GM21423 (cell line): ENCODE measurements at regions not wholly inside any gene's neighbourhood (a gene's known extent, or its start where the extent isn't known, plus 50 kb on each side); places are given as distances from the start of the nearest gene placed in this dataset.

Experiments
- ATAC-seq: cut with Tn5 transposase; IDR thresholded peaks from one replicate; pipeline ENCODE4 v1.9.1; 2021; ENCODE audit warnings: mild to moderate bottlenecking, moderate library complexity; ENCODE audit not compliant: unreplicated experiment

DNA sequence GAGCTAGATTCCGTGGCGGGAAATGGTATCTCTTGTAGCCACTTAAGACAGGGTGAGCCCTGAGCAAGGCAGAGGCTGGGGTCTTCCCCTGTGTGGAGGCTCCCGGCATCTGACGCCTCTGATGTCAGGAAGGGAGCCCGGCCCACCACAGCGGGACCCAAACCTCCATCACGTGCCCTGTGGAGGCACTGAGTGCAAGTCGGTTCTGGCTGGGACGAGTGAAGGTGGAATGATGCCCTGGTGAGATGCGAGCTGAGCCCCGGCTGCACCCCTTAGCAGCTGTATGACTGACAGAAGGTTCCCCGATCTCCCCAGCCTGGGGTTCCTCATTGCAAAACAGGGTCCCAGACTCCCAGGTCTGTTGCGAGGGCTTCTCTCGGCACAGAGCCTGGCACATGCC is 187.4 kb upstream of the TNRC6C start:
- ATAC-seq, result no peak

GRCh38 chr17:77771587-77771986 is 186.9 kb upstream of the TNRC6C start:
- ATAC-seq, result no peak

DNA sequence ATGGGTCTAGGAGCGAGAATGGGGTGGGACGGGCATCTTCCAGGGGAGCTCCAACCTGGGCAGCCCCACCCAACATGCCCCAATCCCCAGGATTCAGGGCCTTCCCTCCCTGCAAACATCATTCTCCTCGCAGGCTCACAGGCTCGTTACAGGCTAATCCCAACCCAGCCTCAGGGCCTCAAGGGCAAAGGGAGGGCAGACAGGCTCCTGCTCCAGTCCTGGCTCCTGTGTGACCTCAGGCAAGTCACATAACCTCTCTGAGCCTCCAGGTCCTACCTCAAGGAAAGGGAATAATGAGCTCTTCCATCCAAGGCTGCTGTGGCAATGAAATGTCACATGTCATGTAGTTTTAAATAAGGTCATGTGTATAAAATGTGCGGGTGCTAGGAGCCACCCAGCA is 186.5 kb upstream of the TNRC6C start:
- no peak for ATAC-seq

DNA sequence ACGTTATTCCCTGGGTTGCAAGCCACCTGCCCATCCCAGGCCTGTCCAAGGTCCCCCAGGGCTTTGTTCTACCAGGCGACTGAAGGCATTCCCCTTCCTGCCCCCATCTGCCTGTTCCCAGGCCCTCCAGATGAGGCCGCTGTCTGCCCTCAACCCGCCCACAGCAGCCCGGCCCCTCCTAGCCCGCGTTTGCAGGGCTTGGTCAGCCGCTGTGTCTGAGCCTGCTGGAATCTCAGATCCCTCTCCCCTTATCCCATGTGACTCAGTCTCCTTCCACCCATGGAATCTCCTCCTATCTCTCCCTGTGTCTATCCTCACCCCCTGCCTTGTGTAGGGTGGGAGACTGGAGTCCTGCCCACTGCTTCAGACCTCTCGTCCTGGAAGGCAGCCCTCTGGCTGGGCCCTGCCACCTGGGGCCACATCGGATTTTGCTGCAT is 186.0 kb upstream of the TNRC6C start:
- no peak for ATAC-seq

DNA sequence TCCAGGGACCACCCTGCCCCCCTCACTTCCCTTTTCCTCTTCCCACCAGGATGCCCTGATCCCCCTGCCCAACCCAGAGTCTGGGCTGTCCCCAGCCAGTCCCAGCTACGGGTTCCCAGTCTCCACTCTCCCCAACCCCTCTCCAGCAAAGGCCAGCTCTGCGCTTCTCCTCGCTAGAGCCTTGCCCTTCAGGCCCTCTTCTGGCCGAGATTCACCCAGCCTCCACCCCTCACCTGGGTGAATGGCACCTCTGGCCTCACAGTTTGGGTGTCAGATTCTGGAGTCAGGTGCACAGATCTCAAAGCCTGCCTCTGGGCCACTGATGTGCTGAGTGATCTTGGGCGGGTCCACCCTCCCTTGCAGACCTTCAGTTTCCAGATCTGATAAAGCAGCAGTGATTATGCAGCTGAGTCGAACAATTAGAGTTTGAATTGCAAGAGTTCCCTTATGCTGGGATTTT is 185.6 kb upstream of the TNRC6C start:
- no peak for ATAC-seq

DNA sequence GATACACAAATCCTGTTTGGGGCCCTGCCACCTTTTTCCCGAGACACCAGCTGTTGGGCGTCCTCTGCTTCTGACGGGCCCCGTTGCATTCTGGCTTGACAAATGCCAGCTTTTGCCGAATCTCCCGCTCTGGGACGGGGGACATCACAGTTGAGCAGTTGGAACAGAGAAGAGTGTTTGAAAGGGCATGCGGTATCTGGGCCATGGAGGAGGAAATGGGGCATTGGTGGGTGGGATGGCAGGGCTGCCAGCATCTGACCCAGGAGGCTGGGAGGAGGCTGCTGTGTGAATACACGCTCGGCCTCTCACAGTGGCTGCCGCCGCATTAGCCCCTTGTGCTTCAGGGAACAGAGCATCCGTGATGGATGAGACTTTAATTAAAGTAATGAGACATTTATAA is 184.3 kb upstream of the TNRC6C start:
- no peak for ATAC-seq

DNA sequence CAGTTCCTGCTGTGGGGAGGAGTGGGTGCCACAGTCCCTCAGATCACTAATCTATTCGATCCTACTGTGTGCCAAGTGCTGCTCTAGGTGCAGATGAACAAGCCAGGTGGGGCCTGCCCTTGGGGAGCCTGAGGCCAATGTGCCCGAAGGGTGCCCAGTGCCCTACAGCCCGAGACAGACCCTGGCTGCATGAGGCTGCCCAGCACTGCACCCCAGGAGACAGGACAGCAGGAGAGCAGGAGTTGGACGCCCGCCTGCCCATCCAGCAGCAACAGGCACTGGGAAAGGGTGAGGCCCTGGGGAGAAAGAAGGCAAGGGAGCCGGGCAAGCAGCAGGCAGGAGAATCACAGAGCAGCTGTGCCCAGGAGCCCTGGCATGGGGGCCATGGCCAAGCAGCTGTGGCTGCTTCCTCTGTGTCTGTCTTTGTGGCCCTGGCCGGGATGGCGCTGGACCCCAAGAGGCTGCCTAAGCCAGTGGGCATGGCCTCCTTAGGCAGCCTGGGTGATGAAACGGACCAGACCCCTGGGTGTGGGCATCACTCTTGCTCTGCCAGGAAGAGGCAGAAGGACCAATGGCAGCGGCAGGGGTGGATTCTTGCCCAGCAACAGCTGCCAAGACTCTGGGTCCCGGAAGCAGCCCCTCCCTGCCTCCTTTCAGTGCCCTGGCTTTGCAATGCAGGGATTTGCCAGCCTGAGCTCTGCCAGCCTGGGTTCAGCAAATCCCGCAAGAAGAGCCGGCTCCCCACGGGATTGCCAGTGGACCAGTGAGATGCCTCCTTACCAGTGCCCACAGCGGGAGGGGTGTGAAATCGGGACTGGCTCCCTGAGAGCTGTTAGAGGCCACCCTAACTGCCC is 179.6 kb upstream of the TNRC6C start:
- ATAC-seq, result no peak

DNA sequence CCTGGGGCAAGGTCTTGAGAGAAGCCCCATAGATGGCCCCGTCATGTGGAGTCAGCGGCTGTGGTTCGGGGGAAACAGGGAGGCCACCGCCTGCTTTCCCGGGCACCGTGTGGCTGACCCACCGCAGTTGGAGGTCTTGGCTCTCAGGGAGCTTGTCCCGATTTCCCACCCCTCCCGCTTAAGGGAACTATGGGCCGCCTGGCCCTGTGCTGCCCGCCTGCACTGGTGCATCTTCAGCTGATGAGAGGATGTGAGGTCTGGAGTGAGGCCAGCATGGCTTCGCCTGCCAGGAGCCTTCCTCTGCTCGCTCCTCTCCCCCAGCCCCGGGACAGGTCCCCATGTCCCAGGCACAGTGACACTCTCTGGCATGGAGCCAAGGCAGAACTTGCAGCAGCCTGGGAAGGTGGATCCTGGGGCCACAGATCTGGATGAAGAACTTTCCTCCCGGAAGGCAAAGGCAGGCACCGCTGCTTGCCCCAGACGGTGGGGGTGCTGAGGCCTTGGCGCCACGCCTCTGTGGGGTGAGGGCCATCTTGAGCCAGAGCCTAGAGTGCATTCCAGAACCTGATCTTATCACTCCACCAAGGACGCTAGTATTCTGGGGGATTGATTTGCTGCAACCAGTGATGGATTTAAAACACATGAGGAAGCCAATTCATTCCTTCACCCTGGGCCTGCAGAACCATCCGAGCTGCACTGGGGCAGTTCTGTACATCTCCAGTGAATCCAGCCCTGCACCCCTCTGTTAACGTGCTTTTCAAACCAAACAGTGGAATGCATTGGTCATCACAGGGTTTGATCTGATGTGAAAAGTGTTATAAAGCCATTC is 178.6 kb upstream of the TNRC6C start:
- no peak for ATAC-seq

DNA sequence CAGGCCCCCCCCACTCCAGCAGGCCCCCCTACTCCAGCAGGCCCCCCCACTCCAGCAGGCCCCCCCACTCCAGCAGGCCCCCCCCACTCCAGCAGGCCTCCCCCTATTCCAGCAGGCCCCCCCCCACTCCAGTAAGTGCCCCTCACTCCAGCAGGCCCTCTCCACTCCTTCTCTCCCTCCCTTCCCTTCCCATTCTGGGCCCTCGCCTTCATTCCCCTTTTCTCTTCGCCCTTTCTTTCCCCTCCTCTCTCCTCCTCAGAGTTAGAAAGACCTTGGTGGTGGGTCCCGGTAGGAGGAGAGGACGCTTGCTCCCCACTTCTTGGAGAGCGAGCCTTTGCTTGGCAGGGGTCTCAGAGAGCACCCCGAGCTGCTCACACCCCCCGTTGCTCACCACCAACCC is 177.0 kb upstream of the TNRC6C start:
- no peak for ATAC-seq

GRCh38 chr17:77782201-77782600 is 176.3 kb upstream of the TNRC6C start:
- ATAC-seq, result no peak

- no peak for ATAC-seq
Observed at GRCh38 chr17:77782611-77783010, 175.9 kb upstream of the TNRC6C start.

DNA sequence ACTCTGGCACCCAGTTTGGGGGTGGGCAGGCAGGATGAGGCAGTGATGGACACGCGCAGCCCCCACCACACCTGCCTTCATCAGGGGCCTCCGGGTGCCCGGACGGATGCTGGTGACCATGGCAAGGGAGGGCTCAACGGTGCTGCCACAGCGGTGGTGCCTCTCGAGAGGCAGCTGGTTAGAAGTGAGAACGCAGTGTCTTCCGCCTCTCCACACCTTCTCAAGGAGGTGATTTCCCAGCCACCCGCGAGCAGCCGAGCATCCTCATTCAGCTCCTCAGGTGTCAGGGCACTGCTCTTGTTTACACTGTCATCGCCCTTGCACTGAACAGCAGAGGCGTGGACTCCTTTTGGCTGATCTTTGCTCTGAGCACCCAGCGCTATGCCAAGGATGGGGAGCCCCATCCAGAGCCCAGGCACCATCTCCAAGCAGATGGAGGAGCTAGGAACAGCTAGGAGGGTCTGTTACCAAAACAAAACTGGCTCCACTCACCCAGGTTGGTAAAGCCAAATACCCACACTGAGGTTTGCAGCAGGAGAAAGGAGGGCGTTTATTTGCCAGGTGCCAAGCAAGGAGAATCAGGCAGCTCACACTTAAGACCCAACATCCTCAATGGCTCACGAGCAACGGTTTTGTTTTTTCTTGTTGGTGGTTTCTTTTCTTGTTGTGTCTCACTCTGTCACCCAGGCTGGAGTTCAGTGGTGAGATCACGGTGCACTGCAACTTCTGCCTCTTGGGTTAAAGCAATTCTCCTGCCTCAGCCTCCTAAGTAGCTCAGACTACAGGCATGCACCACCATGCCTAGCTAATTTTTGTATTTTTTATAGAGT is 174.3 kb upstream of the TNRC6C start:
- ATAC-seq, result no peak

GRCh38 chr17:77785312-77785905 is 173.1 kb upstream of the TNRC6C start:
- ATAC-seq, result no peak

GRCh38 chr17:77786090-77786489 is 172.4 kb upstream of the TNRC6C start:
- no peak for ATAC-seq

DNA sequence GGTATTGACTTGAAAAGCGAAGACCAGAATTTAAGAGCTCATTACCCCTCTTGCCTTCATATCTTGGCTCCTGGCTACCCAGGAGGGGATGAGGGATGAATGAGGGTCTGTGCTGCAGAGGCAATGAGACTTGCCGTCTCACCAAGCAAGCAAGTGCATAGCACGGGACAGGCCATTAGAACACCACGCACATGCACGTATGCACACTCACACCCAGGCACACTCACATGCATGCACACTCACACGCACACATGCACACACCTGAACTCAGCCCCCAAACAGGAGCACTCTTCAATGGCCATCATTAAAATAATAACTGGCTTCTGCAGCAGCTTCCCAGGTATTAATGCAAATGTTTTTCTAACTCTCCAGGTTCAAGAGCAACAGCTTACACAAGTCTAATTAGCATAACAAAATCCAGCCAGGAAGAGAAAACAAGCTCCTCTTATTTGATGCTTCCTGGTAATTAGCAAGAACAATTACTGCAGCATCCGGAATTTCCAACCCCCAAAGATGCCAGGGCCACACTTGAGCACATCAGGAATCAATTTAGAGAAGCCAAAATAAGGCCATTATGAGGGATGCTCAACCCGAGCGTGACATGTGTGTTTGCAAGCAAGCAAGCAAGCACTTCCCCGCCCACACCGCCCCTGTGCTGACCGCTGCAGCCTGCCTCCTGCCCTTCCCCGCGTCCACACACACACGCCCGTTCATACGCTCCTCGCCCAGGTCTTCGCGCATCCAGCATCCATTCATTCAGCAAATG is 171.6 kb upstream of the TNRC6C start:
- ATAC-seq, result no peak

GRCh38 chr17:77790143-77790829 is 168.2 kb upstream of the TNRC6C start:
- ATAC-seq, result no peak

DNA sequence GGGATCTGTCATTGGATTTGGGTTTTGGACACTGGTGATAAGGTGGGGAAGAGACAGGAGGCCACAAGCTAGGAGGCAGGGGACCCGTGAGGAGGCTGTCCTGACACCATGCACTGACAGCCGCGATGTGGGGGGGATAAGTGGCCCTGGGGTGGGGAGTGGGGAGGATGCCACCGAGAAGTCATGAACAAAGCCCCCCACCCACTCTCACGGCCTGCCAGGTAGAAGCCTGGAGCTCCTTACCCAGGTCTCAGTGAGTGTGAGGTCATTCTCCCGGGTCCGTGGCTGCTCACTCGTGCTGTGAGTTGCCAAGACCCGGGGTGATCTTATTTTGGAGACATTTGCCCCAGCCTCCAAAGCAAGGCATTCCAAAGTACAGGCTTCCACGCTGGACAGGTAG is 165.9 kb upstream of the TNRC6C start:
- no peak for ATAC-seq

DNA sequence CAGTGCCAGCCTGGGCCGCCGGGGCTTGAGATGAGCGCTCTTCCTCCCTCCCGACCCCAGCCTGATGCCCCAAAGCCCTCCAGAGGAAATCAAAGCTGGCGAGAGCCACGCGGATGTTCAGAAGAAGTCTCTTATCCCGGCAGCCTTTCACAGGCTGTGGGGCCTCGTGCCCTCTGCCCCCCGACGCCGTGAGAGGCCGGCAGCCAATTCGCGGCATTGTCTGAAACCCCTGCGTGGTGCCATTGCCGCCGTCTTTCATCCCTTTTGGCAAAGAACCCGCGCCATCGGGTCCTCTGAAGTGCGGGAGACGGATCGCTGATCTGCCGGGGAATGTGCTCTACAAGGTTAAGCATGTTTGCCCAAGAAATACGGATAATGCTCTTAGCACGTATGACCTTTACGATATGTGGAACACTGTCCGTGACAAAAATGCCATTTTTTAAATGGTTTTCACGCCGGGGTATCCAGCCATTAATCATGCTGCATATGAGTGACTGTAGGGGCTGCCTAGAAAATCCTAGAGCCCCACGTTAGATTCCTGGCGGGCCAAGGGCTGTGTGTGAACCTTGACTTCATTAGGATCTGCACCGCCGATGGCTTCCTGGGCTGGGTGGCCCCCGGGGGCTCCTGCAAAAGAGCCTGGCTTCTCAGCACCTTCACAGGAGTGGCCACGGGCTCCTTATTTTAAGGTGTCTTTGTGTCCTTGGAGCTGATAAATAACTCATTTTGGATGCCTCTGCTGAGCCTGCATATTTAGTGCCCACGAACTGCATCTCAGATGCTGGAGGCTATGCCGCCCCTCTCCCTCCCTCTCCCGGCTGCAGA is 165.1 kb upstream of the TNRC6C start:
- ATAC-seq, result no peak

- no peak for ATAC-seq
Observed at GRCh38 chr17:77793971-77794235, 164.6 kb upstream of the TNRC6C start.
